ENCODE measurements at regions not wholly inside any gene's neighbourhood (a gene's known extent, or its start where the extent isn't known, plus 50 kb on each side); places are given as distances from the start of the nearest gene placed in this dataset.

- TF ChIP-seq SMC3 (IDR thresholded peaks at IDR 0.05; ENCODE audit: low read depth, low read length) (no peak), ELK1 (IDR thresholded peaks at IDR 0.05; ENCODE audit: borderline replicate concordance, low read depth, low read length) (no peak), POLR2A (IDR thresholded peaks at IDR 0.05; ENCODE audit: low read depth, low read length) (no peak), CTCF (conservative IDR thresholded peaks at IDR 0.05; ENCODE audit: low read depth, low read length) (no peak), RAD21 (IDR thresholded peaks at IDR 0.05; ENCODE audit: low read length) (no peak), USF2 (IDR thresholded peaks at IDR 0.05; ENCODE audit: low read depth, low read length) (no peak), CEBPB (IDR thresholded peaks at IDR 0.05; ENCODE audit: low read depth, low read length) (no peak), MAFK (IDR thresholded peaks at IDR 0.05; ENCODE audit: low read depth, low read length) (no peak), RFX5 (IDR thresholded peaks at IDR 0.05; ENCODE audit: low read depth, low read length) (no peak)
Observed at GRCh38 chr1:25008192-25008485, 78.1 kb upstream of the RUNX3 start.

All from IMR-90 (cell line).